NT2/D1 (cell line): ENCODE measurements at regions not wholly inside any gene's neighbourhood (a gene's known extent, or its start where the extent isn't known, plus 50 kb on each side); places are given as distances from the start of the nearest gene placed in this dataset.

Experiments
- YY1 ChIP-seq: IDR thresholded peaks from 2 replicates; pipeline ENCODE4 v1.6.1; 2011; ENCODE audit not compliant: insufficient read length, insufficient read depth
- ZNF274 ChIP-seq: IDR thresholded peaks from 2 replicates; pipeline ENCODE4 v1.6.1; 2011; ENCODE audit warnings: mild to moderate bottlenecking, low read depth, low read length

DNA sequence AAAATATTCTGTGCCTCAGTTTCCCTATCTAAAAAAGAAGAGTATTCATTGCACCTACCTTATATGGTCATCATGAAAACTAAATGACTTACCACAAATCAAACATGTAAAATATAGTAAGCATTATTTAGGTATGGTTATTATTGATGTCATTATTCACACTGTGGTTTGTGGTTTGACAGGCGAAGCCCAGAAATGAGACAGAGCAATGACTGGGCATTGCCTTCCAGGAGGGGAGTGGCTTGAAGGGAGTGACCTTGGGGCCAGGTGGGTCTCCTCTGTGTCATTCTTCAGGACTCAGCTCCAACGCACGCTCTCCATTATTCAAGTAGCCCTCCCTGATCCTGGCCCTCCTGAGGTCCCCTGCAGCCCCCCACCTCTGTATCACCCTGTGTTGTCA, 133.7 kb downstream of the DMRTA2 start:
- no peak for TF ChIP-seq YY1
- TF ChIP-seq ZNF274: no peak
